Fibroblast of skin of back (primary cell): ENCODE measurements at regions not wholly inside any gene's neighbourhood (a gene's known extent, or its start where the extent isn't known, plus 50 kb on each side); places are given as distances from the start of the nearest gene placed in this dataset.

Experiments used
- DNase-seq: peaks from one replicate; pipeline ENCODE4 v3.0.0-alpha.2; 2013

DNA sequence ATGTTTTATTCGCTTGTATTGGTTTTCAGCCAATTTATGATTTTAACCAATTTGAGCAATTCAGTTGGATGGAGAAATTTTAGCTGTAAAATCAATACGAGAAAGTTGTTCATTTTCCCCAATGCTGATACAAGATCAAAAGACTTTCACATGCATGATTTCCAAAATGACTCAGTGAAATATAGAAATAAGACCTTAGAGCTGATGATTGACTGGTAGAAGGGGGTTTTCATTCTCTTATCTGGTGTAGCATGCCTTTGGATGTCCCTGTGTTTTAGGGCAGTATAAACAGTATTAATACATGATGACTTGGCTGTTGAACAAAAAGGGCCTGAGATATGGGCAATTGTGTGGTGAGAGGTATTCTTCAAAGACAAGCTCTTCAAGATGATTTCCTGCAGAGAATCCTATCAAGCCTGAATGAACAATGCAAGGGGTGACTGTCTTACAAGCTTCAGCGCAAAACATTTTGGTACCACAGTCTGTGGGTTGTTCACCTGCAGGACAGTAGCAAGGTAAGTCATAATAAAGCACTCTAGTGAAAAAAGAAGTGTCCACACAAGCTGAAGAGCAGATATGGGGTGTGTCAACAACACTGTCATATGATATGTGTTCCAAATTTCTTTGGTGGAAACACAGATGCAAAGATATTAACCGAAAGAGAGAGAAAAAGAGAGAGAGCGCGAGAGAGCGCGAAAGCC is 156.2 kb downstream of the TNFSF18 start:
- DNase-seq, result no peak

DNA sequence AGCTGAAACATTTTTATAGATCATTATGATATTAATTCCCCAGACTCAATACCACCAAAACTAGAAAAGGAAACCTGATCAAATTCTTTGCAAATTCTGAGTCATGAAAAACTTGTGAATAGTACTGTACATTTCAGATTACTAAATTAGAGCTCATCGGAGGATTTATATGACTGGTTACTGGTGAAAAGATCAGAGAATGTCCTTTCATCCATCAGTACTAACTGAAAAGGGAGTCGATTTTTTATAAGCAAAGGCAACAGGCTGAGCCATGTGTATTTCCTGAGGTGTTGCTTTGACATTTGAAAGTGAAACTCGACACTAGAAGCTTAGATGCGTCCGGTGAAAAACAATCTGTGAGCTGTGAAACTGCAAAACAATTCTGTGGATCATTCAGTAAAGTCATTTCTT is 155.7 kb downstream of the TNFSF18 start:
- DNase-seq, result no peak

DNA sequence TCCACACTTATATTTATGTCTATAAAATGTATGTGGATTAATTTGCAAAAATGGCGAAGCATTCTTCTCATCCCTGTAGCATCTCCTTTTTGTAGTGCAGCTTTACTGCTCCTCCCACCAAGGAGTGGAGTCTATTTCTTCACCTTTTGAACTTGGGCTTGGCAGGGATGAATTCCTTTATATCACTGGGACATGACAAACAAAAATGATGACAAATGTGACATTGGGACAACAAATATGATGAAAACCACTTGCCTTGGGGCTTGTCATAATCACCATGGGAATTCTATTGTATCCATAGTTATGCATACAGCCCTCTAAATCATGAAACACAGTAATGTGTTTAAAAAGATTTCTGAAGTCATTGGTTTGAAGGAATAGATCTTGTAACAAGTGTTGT is 155.0 kb downstream of the TNFSF18 start:
- no peak for DNase-seq

DNA sequence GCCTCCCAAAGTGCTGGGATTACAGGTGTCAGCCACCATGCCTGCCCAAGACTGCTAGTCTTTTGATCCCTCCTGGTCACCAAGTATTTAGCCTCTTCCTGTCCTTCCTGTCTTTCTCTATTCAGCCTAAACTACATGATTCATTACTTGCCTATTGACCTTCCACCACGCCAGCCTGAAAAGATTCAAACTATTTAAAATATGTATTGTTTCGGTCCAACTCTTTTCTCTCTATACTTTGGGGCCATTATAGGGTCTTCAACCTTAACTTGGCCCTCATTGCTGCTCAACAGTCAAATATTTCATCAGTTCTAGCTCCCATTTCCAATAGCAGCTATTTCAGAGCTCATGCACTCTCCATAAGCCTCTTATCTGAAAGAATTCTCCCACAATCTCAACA is 153.0 kb downstream of the TNFSF18 start:
- peak; percentile 80 for DNase-seq

DNA sequence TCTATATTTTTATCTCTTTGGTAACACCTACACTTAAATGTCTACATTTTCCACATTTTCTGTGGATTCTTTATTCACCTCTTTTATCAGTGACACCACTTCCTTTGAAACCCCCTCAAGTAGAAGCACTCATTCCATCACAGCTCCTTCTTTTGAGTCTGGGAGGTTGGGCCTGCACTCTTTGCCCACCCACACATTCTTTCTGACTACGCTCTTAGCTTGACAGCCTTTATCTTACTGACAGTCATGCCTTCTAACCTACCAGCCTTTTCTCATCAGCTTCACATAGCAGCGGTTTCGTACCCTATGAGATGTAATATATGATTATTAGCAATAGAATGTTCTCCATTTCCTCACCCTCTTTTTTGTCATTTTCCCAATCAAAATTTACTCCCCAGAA is 151.9 kb downstream of the TNFSF18 start:
- peak; percentile 47 for DNase-seq

DNA sequence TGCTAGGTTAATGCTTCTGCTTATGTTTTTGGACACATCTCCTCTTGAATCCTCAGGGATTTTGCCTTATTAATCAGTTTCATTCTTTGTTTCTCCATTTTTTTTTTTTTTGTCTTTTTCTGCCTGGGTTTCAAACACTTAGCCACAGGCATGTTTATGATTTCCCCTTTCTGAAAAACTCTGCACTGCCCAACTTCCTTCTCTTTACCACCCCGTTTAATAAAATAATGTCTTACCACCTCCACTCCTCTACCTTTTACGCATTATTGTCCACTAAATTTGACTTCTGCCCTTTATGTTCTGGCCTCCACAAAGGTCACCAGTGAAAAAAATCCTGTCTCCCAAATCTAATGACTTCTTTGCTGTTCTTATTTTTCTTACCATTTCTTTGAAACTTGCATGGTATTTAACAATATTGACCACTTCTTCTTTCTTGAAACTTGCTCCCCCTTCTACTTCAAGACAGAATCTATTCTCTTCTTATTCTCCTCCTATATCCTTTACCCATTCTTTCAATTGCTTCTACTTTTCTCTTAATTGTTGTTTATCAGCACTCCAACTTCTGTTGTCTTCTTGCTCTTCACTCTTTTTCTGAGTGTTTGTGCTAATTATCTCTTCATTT is 150.3 kb downstream of the TNFSF18 start:
- DNase-seq, result peak; percentile 22

DNA sequence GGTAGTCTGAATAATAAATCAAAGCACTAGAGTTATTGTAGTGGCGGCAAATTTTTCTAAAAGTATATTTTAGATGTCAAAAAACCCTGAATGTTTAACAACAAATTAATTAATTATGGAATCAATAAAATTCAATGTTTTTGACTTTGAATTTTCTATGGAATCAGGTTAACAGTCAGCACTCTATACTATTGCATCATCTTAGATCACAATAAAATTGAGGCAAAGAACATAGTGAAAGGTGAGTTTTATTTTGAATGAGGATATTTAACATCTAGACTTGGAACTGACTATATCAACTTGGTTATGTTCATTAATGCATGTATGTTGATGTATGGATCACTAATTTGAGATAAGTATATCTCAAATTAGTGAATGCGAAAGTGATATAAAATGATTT is 148.5 kb downstream of the TNFSF18 start:
- no peak for DNase-seq

DNA sequence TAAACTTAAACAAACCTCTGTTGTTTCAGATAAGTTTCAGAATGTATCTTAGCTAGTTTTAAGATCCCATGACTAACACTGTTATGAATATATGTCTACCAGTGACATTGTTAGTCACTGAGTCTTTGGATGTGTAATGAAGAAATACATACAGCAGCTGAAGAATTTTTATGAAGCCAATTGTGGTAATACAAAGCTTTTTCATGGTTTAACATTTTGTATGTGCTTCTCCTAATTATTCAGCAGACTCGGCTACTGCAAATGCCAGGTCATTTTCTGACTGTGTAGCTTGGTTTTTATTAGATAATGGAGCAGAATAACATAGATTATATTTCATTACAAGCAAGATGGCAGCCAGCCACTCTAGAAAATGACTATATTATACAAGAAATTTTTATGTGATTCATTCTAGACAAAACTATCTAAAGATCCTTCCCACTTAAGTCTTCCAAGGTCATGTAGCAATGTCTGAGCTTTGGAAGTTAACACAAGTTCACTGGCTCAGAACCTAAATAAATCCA is 147.8 kb downstream of the TNFSF18 start:
- DNase-seq, result peak; percentile 93

DNA sequence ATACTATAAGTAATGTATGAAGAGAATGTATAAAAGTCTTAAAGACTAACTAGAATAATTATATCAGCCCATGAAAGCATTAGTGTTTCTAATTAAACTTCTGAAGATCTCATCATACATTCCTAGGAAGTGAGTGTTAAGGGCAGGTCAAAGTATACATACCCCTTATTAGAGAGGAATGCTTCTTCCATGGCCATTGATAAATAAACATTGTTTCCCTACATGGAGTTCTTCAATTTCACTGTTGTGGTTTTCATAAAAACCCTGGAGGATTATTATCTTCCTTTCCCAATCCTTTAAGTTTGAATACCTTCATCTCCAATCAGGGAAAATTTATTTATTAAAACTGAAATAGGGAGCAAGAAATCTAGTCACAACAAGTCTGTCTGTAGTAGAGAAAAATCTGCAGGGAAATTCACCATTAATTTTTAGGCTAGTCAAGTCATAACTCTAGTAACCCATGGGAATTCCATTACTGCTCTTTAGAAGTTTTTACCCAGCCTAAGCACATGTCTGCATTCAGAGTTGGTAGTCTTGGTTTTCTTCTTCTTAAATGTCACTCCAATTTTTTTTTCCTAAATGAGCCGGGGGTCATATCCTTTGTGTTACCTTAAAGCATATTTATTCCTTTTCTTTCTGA is 147.0 kb downstream of the TNFSF18 start:
- peak; percentile 85 for DNase-seq

DNA sequence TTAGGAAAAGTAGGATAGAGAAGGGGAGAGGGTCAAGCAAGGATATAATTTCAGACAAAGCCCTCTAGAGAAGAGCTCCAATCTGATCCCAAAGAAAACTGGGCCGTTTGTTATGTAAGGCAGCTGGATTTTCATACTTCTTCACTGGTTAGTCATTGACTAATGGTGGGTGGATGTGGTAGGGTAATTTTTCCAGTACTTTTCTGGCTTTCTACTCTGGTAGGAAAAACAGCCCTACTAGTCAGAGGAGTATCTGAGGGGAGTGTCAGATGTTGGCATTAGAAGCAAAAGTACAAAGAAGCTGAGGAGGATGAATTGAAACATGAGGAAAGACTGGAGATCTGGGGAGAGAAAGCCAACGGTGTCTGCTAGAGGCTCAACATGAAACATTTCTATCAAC is 145.3 kb downstream of the TNFSF18 start:
- DNase-seq, result peak; percentile 45

DNA sequence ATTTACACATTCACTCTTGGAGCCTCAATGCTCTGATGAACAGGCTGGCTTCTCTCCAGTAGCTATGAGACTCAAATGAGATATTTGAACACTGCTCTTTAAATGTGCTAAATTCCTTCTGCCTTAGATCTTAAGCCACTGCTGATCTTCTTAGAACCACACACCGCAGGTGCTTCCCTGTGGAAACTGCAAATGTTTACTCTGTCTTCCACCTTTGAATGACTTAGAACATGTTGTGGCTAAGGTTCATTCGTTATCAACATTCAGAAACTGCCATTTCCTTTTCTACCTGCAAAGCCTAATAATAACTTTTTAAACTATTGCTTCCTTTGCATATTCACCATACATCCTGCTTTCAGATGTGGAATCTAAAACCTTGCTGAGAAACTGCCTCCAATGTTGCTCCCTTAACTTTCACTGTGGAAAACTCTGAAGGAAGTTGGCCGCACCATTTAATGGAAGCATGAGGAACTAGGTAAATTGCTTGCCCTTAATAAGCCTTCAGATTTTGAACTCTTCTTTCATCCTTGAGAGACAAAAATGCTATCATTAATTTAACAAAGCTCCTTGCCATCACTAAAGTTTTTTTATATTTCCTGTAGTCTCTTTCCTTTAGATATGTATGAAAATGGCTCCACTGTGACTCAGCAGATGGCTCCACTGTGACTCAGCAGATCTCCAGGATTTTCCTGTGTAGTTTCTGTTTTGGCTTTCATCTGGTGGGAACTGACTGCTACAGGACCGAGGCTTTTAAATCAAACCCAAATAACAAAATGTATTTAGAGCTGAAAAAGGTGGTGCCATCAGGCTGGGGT is 143.8 kb downstream of the TNFSF18 start:
- DNase-seq, result peak; percentile 88

DNA sequence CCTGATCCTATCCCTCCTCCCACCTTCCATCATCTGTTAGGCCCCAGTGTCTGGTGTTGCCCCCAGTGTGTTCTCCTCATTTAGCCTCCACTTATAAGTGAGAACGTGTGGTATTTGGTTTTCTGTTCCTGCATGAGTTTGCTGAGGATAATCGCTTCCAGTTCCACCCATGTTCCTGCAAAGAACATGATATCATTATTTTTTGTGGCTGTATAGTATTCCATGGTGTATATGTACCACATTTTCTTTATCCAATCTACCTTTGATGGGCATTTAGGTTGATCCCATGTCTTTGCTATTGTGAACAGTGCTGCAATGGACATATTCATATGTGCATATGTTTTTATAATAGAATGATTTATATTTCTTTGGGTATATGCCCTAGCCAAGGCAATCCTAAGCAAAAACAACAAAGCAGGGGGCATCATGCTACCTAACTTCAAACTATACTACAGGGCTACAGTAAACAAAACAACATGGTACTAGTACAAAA is 142.9 kb downstream of the TNFSF18 start:
- no peak for DNase-seq

DNA sequence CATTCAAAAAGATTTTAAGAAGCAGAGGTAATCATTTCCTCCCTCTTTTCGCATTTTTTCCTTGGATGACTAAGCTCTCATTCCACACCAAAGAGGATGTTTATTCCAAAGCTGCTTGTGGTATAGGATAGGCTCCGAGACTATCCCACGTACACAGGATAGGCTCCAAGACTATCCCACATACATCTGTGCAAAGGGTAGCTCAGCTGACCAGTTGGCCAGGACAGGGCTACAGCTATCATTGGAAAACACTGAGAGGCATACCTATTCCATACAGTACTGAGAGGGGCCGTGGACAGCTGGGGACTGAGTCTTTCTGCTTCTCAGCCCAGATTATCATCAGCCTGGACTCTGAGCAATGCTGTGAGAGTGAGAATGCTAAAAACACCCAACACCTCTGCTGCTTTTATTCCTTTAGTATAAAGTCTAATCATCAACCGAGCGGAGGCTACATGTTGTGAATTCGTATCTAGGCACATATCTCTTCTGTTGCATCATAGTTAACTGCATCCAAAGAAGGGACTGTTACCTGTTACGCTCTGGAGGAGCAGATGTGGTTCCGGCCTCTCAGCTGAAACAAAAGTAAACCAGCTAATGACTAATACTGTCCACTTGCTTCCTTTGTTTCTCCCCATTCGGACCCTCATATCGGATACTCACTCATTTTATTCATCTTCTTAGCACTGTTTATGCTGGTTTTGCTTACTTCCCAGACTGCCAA is 141.0 kb downstream of the TNFSF18 start:
- DNase-seq, result peak; percentile 96

DNA sequence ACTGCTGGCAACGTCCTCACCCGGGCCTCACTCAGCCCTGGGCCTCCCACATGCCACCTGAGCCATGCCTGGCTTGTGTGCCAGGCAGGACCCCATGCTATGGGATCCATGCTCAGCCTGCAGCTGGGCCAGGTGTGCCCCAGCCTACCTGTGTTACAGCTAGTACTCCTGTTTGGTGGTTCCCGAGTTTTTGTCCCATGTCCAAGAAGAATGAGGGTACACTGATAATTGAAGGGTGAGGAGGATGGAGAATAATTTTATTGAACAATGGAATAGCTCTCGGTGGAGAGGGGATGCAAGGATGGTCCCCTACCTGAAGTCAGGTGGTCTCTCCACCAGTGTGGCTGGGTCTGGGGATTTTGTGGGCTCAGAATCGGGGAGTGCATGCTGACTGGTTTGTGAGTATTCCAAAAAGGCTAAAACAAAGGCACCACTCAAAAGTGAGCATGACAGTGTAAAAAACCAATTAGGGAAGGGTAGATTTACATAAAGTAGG is 137.9 kb downstream of the TNFSF18 start:
- DNase-seq, result no peak

DNA sequence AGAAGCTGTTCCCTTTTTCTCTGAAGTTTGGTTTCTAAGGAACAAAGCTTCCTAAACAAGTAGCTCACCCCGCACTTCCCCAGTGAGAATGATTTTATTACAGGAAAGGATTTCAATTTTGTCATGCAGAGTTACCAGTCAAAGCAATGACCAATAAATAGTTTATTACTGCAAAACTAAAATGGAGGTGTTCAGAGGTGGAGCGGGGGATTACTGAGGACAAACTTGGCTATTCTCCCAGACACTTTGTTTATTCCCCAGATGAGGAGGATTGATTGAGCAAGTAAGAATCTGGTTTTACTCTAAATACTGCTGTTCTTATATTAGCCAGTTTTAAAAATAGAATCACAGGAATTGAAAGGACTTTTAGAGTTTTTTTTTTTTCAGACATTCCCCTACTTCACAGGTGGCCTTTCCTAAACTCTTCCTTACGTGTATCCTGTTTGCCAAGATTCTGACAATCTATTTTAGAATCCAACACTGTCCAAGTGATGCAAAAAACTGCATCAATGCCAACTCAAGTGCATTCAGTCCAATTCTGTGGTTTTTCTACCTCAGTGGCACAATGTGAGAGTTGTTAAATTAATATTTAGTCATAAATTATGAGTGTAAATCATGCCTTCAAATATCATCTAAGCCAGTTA is 136.1 kb downstream of the TNFSF18 start:
- DNase-seq, result peak; percentile 31

DNA sequence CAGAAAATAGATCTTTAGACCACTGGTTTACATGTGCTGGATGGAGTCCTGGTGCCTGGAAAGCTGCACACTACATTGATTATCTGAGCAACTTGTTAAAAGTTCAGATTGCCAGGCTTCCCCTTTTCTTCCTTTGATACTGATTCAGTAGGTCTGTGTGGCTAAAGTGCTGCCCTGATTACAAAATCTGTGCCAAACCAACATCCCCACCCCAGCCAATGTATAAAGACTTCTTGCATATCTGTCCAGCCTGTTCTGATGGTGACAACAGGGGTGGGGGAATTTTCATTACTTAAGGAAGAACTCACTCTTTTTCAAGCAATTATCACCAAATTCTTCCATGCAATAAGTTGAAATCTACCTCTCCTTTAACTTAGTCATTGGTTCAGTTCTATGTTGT is 135.5 kb downstream of the TNFSF18 start:
- DNase-seq, result no peak

DNA sequence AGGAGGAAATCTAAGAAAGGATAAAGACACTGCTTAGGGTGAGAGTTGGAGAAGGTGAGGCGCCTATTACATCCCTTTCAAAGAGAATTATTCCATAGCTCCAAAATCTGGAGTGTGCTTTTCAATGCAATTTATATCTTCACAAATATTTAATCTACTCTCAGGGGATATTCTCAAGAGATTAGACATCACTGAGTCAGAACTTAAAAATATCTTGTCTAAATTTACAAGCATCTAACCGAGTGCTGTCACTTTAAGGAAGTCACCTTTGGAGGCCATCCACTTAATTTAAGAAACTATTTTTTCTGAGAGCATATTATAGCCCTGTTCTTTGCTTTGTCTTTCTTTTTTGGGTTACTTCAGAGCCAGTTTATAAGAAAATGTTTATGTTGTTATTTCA is 134.6 kb downstream of the TNFSF18 start:
- peak; percentile 76 for DNase-seq

DNA sequence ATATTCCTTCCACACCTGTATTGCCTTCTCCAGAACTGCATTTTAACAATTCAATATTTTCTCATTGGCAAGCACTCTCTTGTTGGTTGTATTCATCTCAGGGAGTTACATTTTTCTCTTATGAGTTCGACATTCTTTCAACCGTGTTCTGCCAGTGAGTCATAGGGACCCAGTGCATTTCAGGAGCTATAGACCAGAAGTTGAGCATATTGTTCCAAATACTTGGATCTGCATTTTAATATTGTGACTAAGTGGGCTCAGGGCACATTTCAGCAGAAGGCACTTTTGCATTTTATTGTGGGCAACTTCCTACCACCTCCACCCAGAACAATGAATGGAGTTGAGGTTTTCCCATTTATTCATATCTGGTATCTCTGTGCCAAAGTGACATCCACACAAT is 132.8 kb downstream of the TNFSF18 start:
- peak; percentile 99 for DNase-seq

DNA sequence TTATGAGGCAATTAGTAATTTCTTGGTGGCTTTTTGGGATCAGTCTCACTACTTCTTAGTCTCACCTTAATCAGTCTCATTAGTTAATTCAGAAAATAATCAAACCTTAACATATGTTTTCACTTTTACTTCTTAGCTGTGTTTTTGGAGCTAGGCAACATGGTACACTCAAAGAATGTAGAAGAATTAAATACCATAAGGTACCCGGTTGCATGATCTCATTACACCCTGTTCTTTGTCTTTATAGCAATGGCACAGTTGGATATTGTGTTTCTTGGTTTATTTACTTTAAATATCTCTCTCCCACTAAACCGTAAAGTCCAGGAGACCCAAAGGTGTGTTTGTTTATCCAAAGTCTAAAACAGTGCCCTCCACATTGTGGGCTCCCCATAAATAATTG is 132.3 kb downstream of the TNFSF18 start:
- DNase-seq, result peak; percentile 36

DNA sequence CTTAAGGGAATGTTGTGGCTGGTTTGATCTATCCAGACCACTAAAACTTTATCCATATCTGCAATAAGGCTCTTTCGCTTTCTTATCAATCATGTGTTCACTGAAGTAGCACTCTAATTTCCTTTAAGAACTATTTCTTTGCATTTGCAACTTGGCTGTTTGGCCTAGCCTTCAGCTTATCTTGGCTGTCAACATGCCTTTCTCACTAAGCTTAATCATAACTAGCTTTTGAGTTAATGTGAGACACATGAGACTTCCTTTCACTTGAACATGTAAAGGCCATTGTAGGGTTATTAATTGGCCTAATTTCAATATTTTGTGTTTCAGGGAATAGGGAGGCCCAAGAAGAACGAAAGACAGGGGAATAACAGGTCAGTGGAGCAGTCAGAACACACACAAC is 124.7 kb downstream of the TNFSF18 start:
- DNase-seq, result no peak

DNA sequence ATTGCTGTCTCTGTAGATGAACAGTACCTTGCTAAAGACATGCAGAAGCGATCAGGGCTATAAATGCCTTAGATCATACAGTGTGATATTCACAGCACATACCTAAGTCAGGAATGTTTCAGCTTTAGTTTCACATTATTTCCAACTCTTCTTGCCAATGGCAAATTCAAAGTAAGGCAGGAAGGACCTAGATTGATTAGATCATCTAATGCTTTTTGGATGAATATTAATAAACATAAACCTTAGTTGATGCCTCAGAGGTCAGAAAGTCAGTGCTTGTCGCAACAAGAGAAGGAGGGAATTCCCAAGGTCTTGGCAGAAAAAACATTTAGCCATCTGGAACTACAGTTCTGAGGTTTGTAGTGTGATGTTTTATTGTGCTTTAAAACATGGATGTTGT is 122.3 kb downstream of the TNFSF18 start:
- peak; percentile 76 for DNase-seq
